Nephron progenitor cell (in vitro differentiated cells): ENCODE measurements at regions not wholly inside any gene's neighbourhood (a gene's known extent, or its start where the extent isn't known, plus 50 kb on each side); places are given as distances from the start of the nearest gene placed in this dataset.

Experiments
- DNase-seq: peaks from one replicate; pipeline ENCODE4 v3.0.0; 2021
- H3K27ac Mint-ChIP-seq: 2 replicates; pipeline ENCODE4 v1.8.0; 2021; ENCODE audit warnings: mild to moderate bottlenecking, moderate library complexity, mixed read lengths
- H3K27me3 Mint-ChIP-seq: 2 replicates; pipeline ENCODE4 v1.8.0; 2021; ENCODE audit warnings: mild to moderate bottlenecking, low read depth, mixed read lengths; ENCODE audit not compliant: poor library complexity
- H3K36me3 Mint-ChIP-seq: 2 replicates; pipeline ENCODE4 v1.8.0; 2021; ENCODE audit warnings: low read depth, mixed read lengths
- H3K4me1 Mint-ChIP-seq: 2 replicates; pipeline ENCODE4 v1.8.0; 2021; ENCODE audit warnings: mixed read lengths
- H3K4me3 Mint-ChIP-seq: 2 replicates; pipeline ENCODE4 v1.8.0; 2021; ENCODE audit warnings: mild to moderate bottlenecking, moderate library complexity, mixed read lengths
- H3K9me3 Mint-ChIP-seq: 2 replicates; pipeline ENCODE4 v1.8.0; 2021; ENCODE audit warnings: mild to moderate bottlenecking, moderate library complexity, mixed read lengths
- TF ChIP-seq, protein P1 (sequence below): fragments of 200-600 bp; sonication (generic); IDR thresholded peaks from 2 replicates; pipeline ENCODE4 v1.5.0; 2021; ENCODE audit warnings: antibody characterized with exemption

- Mint-ChIP-seq H3K4me3 (no peak overlapping the region), H3K4me1 (peaks cover 5% of the 10 kb centered on the region), H3K27me3 (peaks cover 3% of the 10 kb centered on the region), H3K27ac (no peak overlapping the region), H3K36me3 (no peaks in the 10 kb centered on the region), H3K9me3 (peaks cover 4% of the 10 kb centered on the region)
- TF ChIP-seq, protein P1, sequence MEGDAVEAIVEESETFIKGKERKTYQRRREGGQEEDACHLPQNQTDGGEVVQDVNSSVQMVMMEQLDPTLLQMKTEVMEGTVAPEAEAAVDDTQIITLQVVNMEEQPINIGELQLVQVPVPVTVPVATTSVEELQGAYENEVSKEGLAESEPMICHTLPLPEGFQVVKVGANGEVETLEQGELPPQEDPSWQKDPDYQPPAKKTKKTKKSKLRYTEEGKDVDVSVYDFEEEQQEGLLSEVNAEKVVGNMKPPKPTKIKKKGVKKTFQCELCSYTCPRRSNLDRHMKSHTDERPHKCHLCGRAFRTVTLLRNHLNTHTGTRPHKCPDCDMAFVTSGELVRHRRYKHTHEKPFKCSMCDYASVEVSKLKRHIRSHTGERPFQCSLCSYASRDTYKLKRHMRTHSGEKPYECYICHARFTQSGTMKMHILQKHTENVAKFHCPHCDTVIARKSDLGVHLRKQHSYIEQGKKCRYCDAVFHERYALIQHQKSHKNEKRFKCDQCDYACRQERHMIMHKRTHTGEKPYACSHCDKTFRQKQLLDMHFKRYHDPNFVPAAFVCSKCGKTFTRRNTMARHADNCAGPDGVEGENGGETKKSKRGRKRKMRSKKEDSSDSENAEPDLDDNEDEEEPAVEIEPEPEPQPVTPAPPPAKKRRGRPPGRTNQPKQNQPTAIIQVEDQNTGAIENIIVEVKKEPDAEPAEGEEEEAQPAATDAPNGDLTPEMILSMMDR: no peak
- no peak for DNase-seq
These were observed 1181.4 kb downstream of the ROBO2 start for GRCh38 chr3:78221300-78221699.

DNA sequence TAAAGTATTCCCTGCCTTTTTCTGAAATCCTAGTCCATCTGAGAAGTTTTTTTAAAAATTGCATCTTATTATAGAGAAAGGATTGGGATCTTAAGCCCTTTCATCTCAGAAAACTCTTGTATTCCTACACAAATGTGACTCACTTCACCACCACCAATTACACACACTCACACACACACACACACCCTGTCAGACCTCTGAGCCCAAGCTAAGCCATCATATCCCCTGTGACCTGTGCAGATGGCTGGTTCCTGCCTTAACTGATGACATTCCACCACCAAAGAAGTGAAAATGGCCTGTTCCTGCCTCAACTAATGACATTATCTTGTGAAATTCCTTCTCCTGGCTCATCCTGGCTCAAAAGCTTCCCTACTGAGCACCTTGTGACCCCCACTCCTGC lies 1181.9 kb downstream of the ROBO2 start:
- no peak overlapping the region for H3K27ac Mint-ChIP-seq
- no peaks in the 10 kb centered on the region for H3K36me3 Mint-ChIP-seq
- peaks cover 4% of the 10 kb centered on the region for H3K9me3 Mint-ChIP-seq
- H3K4me3 Mint-ChIP-seq: no peak overlapping the region
- TF ChIP-seq, protein P1: no peak
- H3K4me1 Mint-ChIP-seq: peaks cover 5% of the 10 kb centered on the region
- H3K27me3 Mint-ChIP-seq: peaks cover 3% of the 10 kb centered on the region
- DNase-seq: no peak

GRCh38 chr3:78235841-78236240 lies 1195.9 kb downstream of the ROBO2 start:
- Mint-ChIP-seq H3K4me3 (no peak overlapping the region), H3K27me3 (peaks cover 1% of the 10 kb centered on the region), H3K9me3 (peaks cover 25% of the 10 kb centered on the region), H3K27ac (no peak overlapping the region), H3K36me3 (peaks cover 20% of the 10 kb centered on the region), H3K4me1 (peaks cover 8% of the 10 kb centered on the region)
- DNase-seq: no peak
- TF ChIP-seq, protein P1: no peak

DNA sequence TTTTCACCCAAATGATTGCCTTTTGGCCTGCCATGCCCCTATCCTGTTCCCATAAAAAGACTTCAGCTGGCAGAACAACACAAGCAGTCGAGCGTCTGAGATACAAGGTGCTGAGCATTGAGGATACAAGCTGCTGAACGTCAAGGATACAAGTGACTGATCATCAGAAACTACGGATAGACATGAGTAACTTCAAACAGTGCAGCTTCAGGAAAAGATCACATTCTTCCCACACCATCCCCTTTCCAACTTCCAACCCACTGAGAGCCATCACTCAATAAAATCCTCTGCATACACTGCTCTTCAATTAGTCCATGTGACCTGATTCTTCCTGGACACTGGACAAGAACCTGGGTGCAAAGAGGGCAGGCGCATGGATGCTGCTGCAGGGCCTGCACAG lies 1198.9 kb downstream of the ROBO2 start:
- Mint-ChIP-seq H3K4me3 (no peak overlapping the region), H3K36me3 (peaks cover 22% of the 10 kb centered on the region), H3K27me3 (peaks cover 3% of the 10 kb centered on the region), H3K4me1 (peaks cover 8% of the 10 kb centered on the region), H3K27ac (peak overlapping the region; percentile 77), H3K9me3 (peaks cover 42% of the 10 kb centered on the region)
- no peak for DNase-seq
- TF ChIP-seq, protein P1: no peak

DNA sequence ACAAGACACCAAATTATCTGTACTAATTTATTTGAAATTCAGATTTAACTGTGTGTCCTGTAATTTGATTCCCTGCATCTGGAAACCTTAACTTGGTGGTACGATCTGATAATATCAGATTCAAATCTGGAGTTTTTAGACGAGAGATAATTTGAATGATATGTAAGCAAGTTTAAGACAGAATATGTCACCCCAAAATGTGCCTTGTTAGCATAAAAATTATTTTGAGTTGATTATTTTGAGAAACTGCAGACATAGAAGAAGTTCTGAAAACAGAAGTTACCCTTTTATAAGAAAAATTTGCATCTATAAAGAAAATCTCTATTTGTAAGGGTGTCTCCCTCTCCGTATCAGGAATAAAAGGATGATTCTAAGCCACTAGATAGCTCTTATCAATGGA lies 1202.8 kb downstream of the ROBO2 start:
- H3K27ac Mint-ChIP-seq: no peak overlapping the region
- peaks cover 3% of the 10 kb centered on the region for H3K27me3 Mint-ChIP-seq
- H3K36me3 Mint-ChIP-seq: peaks cover 28% of the 10 kb centered on the region
- no peak for DNase-seq
- no peak overlapping the region for H3K4me3 Mint-ChIP-seq
- H3K9me3 Mint-ChIP-seq: peaks cover 62% of the 10 kb centered on the region
- TF ChIP-seq, protein P1: no peak
- peaks cover 8% of the 10 kb centered on the region for H3K4me1 Mint-ChIP-seq

DNA sequence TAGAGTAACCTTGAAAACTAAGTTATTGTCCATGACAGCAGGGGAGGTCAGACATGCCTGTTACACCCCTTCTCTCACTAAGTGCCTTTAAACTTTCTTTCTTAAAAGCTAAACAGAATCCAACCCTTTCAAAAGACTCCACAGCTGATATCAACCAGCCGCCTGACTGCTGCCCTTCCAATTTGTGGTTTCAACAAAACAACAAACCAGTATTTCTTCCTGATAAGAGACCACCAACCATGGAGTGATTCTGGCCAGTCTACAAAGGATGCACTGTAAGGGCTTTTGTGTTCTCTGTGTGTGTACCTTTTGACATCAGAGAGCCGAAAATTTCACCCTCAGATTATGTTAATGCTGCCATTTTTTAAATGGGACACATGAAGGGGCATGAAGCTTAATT lies 1204.2 kb downstream of the ROBO2 start:
- DNase-seq: no peak
- TF ChIP-seq, protein P1: no peak
- H3K27ac Mint-ChIP-seq: no peak overlapping the region
- peaks cover 25% of the 10 kb centered on the region for H3K36me3 Mint-ChIP-seq
- peaks cover 3% of the 10 kb centered on the region for H3K27me3 Mint-ChIP-seq
- H3K4me1 Mint-ChIP-seq: peaks cover 2% of the 10 kb centered on the region
- peaks cover 55% of the 10 kb centered on the region for H3K9me3 Mint-ChIP-seq
- H3K4me3 Mint-ChIP-seq: no peak overlapping the region
